Amniotic epithelial cell (primary cell): ENCODE measurements at regions not wholly inside any gene's neighbourhood (a gene's known extent, or its start where the extent isn't known, plus 50 kb on each side); places are given as distances from the start of the nearest gene placed in this dataset.

Source experiments
- DNase-seq: peaks from one replicate; pipeline ENCODE4 v3.0.0-alpha.2; 2010; ENCODE audit warnings: low read depth

DNA sequence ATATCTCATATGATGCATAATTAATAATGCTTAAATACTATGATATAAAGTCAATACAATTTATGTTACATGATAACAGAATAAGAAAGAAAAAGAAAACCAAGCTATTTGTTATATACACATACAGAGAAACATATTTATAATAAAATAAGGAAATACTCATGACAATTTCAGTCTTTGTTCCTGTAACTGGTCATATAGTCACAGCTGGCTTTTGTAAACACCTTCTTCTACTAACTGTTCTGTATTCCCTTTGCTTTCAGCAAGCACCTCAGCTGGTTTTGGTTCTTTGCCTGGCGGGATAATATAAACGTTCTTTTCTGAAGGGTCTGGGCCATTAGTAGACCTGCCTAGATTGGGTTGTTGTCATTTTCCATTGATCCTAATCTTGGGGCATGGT is 158.5 kb downstream of the COPS8 start:
- DNase-seq: no peak

DNA sequence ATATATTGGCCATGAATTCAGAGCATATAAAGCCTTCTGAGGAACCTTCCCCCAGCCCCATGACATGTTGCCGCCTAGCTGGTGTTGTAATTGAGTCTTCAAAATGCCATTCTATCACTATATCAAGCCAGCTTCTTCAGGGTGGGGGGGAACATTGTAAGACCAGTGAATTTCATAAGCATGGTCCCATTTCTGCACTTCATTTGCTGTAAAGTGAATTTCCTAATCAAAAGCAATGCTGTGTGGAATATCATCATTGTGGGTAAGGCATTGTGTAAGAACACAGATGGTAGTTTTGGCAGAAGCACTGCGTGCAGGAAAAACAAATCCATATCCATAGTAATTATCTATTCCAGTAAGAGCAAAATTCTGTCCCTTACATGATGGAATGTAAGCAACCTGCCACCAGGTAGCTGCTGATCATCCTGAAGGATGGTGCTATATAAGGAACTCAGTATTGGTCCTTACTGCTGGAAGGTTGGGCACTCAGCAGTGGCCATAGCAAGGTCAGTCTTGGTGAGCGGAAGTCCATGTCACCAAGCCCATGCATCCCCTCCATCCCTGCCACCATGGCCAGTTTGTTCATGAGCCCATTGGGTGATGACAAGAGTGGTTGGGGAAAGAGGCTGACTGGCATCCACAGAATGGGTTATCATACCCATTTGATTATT is 159.4 kb downstream of the COPS8 start:
- peak; percentile 96 for DNase-seq

- no peak for DNase-seq
Observed at GRCh38 chr2:237250599-237250998, 163.4 kb downstream of the COL6A3 start.

DNA sequence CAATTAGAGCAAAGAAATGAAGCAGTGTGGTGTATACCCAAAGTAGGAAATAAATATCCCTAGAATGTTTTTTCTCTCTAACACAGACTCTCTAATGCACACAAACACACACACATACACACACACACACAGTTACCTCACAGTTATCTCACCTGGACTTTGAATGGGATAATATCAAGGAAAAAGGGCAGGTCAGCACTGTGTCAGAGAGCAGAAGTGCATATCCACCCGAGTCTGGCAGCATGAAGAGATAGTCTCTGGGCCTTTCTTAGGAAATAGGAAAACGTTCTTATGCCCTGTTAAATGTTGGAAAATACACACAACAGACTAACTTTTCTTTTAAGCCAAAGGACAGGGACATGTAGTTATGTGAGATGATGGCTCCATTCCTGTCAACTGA is 162.0 kb downstream of the COL6A3 start:
- no peak for DNase-seq

- no peak for DNase-seq
Observed at GRCh38 chr2:237253046-237253702, 160.8 kb downstream of the COL6A3 start.

- DNase-seq: peak; percentile 74
Observed at GRCh38 chr2:237254369-237254861, 159.5 kb downstream of the COL6A3 start.

GRCh38 chr2:237254911-237255578 is 158.9 kb downstream of the COL6A3 start:
- DNase-seq: peak; percentile 88

GRCh38 chr2:237256887-237257286 is 157.1 kb downstream of the COL6A3 start:
- DNase-seq: peak; percentile 58

DNA sequence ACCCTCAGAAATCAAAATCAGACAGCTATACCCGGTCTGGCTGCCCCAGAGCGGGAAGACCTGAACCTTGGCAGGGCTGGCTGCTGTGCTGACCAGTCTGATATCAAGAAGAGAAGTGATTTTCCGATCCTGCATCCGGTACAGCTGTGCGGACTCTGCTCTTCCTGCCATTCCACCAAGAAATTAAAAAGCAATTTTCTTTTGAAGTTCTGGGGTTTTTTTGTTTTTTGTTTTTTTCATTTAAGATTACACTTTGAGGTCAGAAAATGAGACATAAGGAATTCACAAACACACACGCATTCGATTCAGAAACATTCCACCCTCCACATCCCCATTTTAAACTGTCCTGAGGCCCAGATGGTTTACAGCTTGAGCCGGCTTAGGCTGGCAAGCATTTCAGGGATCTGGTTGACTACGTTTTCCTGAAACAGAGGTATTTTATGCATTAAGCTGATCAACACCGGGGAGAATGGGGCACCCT is 156.5 kb downstream of the COL6A3 start:
- peak; percentile 59 for DNase-seq

DNA sequence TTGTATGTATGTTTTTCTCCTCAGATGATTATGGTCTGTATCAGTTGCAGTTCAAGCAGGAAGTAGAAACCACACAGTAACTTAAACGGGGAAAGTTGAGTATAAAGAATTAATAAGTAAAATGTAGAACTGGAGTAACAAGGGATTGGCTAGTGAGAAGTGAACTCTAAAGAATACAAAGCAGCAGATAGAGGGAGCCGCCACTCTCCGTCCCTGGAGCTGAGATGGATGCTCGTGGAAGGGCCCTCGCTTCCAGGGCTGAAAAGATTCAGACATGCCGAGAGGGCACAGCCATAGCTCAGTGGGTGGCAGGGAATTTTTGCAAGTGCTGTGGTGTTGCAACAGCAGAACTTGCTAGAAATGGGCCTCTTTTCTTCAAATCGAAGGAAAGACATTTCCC is 155.8 kb downstream of the COL6A3 start:
- DNase-seq: peak; percentile 42

GRCh38 chr2:237258615-237259014 is 155.3 kb downstream of the COL6A3 start:
- no peak for DNase-seq

DNA sequence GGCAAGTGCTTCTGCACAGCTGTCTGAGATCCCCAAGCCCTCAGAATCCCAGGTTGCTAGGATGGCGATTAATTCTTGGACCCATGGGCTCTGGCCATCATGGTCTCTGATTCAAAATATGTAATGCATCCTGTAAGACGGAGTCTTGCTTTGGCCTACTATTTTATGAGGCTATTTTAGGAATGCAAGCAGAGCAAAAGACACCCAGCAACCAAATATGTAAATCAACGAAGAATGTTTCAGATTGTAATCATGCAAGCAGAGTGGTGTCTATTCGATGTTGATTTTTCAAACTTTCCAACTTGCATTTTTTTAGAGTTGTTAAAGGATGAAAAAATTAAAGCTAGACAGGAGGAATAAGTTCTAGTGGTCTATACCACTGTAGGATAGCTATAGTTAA is 154.8 kb downstream of the COL6A3 start:
- DNase-seq: no peak

- peak; percentile 79 for DNase-seq
Observed at GRCh38 chr2:237260039-237260620, 153.8 kb downstream of the COL6A3 start.

DNA sequence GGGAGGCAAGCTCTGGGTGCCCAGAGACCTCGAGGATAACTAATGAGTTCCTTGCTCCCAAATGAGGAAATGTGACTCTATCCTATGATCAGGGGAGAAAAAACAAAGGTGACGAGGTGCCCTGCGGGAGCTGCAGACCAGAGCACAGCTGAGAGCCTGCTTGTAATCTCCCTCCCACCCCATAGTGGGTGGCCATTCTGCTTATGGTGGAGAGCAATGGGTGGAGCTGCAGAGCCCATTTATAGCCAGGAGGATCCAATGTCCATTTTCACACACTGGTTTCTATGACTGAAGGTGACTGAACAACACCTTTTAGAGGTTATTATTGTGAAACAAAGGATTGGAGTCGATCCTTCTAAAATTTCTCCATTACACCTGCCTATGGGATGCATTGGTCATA is 153.3 kb downstream of the COL6A3 start:
- no peak for DNase-seq

GRCh38 chr2:237261327-237261726 is 152.6 kb downstream of the COL6A3 start:
- peak; percentile 47 for DNase-seq

DNA sequence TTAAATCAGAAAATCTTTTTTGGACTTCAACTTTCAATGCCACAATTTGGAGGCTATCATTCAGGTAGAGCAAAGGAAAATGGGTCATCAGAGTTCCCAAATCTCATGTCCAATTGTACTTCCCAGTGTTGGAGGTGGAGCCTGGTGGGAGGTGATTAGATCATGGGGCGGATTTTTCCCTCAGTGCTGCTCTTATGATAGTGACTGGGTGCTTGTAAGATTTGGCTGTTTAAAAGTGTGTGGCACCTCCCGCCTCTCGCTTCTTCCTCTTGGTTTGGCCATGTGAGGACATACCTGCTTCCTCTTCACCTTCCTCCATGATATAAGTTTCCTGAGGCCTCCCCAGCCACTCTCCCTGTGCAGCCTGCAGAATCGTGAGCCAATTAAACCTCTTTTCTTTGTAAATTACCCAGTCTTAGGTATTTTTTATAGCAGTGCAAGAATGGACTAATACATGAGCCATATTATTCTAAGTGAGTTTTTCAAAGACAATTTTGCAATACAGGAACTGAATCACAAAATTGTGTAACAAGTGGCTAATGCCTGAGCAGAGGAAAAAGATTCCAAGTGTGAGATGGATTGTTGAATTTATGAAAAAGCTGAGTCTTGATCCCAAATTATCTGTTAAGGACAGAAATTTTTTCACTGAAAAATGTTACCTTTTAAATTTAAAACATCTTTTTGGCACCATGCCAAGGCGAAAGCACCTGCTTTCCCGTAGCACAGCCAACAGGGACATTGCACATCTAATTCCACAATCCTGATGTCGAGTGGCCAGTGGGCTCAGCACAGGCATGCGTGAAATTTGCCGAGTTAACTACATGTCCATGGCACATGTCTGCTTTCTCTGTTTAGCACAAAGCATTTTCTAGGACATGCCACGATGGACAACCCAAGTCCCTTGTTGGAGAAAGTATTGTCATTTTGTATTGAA is 150.9 kb downstream of the COL6A3 start:
- peak; percentile 88 for DNase-seq

- DNase-seq: peak; percentile 51
Observed at GRCh38 chr2:237264480-237265219, 149.3 kb downstream of the COL6A3 start.

DNA sequence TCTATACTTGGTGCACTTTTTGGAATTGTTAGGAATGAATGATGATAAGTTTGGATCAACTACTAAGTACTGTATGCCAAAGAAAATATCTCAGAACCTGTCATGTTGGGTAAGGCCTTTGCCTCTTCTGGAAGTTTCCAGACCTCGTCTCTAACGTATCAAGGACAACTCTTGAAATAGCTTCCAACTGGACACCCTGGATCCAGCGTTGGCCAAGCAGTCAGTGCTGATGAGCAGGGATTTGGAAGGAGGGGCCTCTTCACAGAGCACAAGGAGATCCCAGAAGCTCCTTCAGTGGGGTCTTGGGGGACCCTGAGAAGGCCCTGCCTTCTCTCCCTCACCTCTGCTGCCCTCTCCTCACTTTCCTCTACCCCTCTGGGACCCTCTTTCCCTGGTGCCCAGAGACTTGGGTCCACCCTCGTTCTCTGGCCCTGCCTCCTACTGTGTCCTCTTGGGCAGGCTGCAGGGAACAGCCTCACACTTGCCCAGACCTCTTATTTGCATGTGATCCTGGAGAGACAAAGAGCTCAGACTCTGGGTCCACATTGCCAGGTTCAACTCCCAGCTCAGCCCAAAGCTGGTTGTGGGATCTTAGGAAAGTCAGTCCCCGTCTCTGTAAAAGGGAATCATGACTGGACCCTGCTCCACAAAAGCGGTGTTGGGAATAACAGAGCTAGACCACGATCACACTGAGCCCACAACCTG is 145.8 kb downstream of the COL6A3 start:
- DNase-seq: no peak

DNA sequence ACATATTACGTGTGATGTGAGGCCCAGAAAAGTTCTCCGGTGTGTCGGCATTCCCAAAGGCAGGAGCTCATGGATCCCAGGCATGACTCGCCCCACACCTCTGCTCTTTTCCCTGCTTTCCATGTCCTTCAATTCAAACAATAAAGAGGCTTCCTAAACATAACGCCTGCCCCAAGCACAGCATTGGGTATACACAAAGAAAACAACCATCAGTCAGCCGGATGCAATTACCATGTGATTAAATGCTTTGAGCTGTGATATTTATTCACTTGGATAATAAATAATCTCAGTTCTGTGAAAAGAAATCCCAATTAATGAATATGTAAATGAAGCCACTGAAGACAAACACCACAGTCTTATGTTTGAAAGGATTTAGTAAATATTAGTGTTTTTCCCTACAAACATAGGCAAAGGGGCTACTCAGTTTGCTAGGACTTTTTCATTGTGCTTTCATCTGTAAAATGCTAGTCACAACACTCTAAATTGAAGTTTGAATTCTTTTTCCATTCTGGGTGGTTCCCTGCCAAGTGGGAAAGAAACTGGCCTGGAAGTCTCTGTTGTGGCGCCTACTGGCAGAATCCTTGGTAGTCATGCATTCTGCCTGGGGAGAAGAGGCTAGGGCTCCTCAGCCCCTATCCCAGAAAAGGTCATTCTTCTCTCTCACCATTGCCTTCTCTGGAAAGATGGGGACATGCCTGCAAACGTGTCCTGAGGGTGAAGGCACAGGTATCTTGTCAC is 144.7 kb downstream of the COL6A3 start:
- no peak for DNase-seq
